H1 (cell line): ENCODE measurements at regions not wholly inside any gene's neighbourhood (a gene's known extent, or its start where the extent isn't known, plus 50 kb on each side); places are given as distances from the start of the nearest gene placed in this dataset.

Experiments
- CTCF ChIA-PET: fragments of 300-600 bp; sonication (Branson Sonifier 250); formaldehyde crosslinking; loops from one replicate; lab custom pipeline; 2021; ENCODE audit not compliant: partially characterized antibody; lab: Charles Lee
- POLR2A ChIA-PET: fragments of 300-600 bp; sonication (Branson Sonifier 250); formaldehyde crosslinking; loops from one replicate; lab custom pipeline; 2021; ENCODE audit warnings: inconsistent platforms; ENCODE audit not compliant: partially characterized antibody; lab: Charles Lee
- DNase-seq, 2 experiments: peaks; one replicate each; pipeline versions ENCODE4 v3.0.0 to v3.0.0-alpha.2; 2010 to 2022; ENCODE audit warnings: low spot score in 2 of 2, low read depth in 1 of 2, mixed read lengths in 1 of 2
- FAIRE-seq: peaks from 2 replicates; lab custom pipeline; 2011; peaks lifted over from hg19 to GRCh38; lab: Jason Lieb, UNC
- H2AFZ ChIP-seq: 2 replicates; pipeline ENCODE4 v1.8.1; 2012; ENCODE audit warnings: low read length, inconsistent platforms
- H2AK5ac ChIP-seq: 2 replicates; pipeline ENCODE4 v1.6.1; 2013; ENCODE audit warnings: low read depth, low read length
- H2BK120ac ChIP-seq: replicated peaks from 2 replicates; pipeline ENCODE3; 2013; ENCODE audit warnings: low read depth, low read length, inconsistent platforms
- H2BK12ac ChIP-seq: 2 replicates; pipeline ENCODE4 v1.6.1; 2013; ENCODE audit warnings: low read depth, low read length
- H2BK15ac ChIP-seq: 2 replicates; pipeline ENCODE4 v1.6.1; 2013; ENCODE audit warnings: low read length
- H2BK20ac ChIP-seq: 2 replicates; pipeline ENCODE4 v1.6.1; 2013; ENCODE audit warnings: low read length
- H2BK5ac ChIP-seq: 2 replicates; pipeline ENCODE4 v1.6.1; 2013; ENCODE audit warnings: low read depth, low read length
- H3K14ac ChIP-seq: 2 replicates; pipeline ENCODE4 v1.6.1; 2013; ENCODE audit warnings: inconsistent platforms; ENCODE audit not compliant: insufficient read length
- H3K18ac ChIP-seq: 2 replicates; pipeline ENCODE4 v1.6.1; 2013; ENCODE audit warnings: low read length; ENCODE audit errors: extremely low read depth
- H3K23ac ChIP-seq: 2 replicates; pipeline ENCODE4 v1.6.1; 2013; ENCODE audit warnings: inconsistent platforms; ENCODE audit not compliant: insufficient read length
- H3K23me2 ChIP-seq: 2 replicates; pipeline ENCODE4 v1.6.1; 2013; ENCODE audit warnings: low read depth, low read length
- H3K27ac ChIP-seq: 2 replicates; pipeline ENCODE4 v1.6.1; 2011; ENCODE audit warnings: low read depth, low read length, inconsistent platforms
- H3K27me3 ChIP-seq, 4 experiments: replicated peaks in 1 of 4; 1 replicate in 1 of 4; 2 replicates in 3 of 4; pipeline versions ENCODE4 v1.6.1 to v1.8.1; 2011 to 2013; ENCODE audit warnings: low read length in 3 of 4, mild to moderate bottlenecking in 3 of 4, inconsistent platforms in 2 of 4, mixed read lengths in 2 of 4, moderate library complexity in 1 of 4; ENCODE audit not compliant: control insufficient read depth in 3 of 4, insufficient read depth in 3 of 4; ENCODE audit errors: extremely low read depth in 1 of 4
- H3K36me3 ChIP-seq, 4 experiments: 2 replicates each; pipeline versions ENCODE4 v1.6.1 to v1.8.1; 2011 to 2013; ENCODE audit warnings: mild to moderate bottlenecking in 4 of 4, low read length in 3 of 4, moderate library complexity in 2 of 4, control low read depth in 1 of 4, inconsistent platforms in 1 of 4; ENCODE audit not compliant: insufficient read depth in 4 of 4, control insufficient read depth in 2 of 4
- H3K4ac ChIP-seq: replicated peaks from 2 replicates; pipeline ENCODE3; 2013; ENCODE audit warnings: low read length, low read depth, mixed read lengths, inconsistent platforms; ENCODE audit not compliant: insufficient read length
- H3K4me1 ChIP-seq, 4 experiments: replicated peaks in 1 of 4; 1 replicate in 1 of 4; 2 replicates in 3 of 4; pipeline versions ENCODE4 v1.6.1 to v1.8.1; 2011 to 2013; ENCODE audit warnings: low read length in 3 of 4, inconsistent platforms in 2 of 4, mixed read lengths in 1 of 4; ENCODE audit not compliant: insufficient read depth in 4 of 4, control insufficient read depth in 3 of 4
- H3K4me2 ChIP-seq, 2 experiments: 2 replicates each; pipeline versions ENCODE4 v1.6.1 to v1.8.1; 2011 to 2013; ENCODE audit warnings: low read depth in 2 of 2, low read length in 2 of 2, control low read depth in 1 of 2, inconsistent platforms in 1 of 2, mild to moderate bottlenecking in 1 of 2; ENCODE audit not compliant: insufficient read depth in 1 of 2
- H3K4me3 ChIP-seq, 4 experiments: fragments of 200-600, 300-600 bp in 1 of 4; sonication (generic), shearing (Covaris generic), sonication (Bioruptor Twin) in 1 of 4; 2 replicates each; pipeline versions ENCODE4 v1.5.1 to v1.8.1; 2011 to 2016; ENCODE audit warnings: low read length in 4 of 4, low read depth in 3 of 4, control low read depth in 2 of 4, inconsistent platforms in 2 of 4, mild to moderate bottlenecking in 2 of 4, mixed read lengths in 1 of 4, moderate library complexity in 1 of 4; ENCODE audit not compliant: insufficient read depth in 2 of 4; ENCODE audit errors: extremely low read depth in 1 of 4
- H3K56ac ChIP-seq: replicated peaks from 2 replicates; pipeline ENCODE3; 2013; ENCODE audit warnings: low read depth, mild to moderate bottlenecking, mixed read lengths, low read length, inconsistent platforms; ENCODE audit not compliant: insufficient read length
- H3K79me1 ChIP-seq: 2 replicates; pipeline ENCODE4 v1.6.1; 2013; ENCODE audit warnings: low read depth, low read length, control low read depth
- H3K79me2 ChIP-seq, 2 experiments: 2 replicates each; pipeline versions ENCODE4 v1.6.1 to v1.8.1; 2012 to 2013; ENCODE audit warnings: low read length in 2 of 2, mild to moderate bottlenecking in 2 of 2, inconsistent platforms in 1 of 2; ENCODE audit not compliant: insufficient read depth in 2 of 2, control insufficient read depth in 1 of 2
- H3K9ac ChIP-seq, 4 experiments: replicated peaks in 1 of 4; 1 replicate in 1 of 4; 2 replicates in 3 of 4; pipeline versions ENCODE4 v1.6.1 to v1.8.1; 2011 to 2013; ENCODE audit warnings: low read depth in 3 of 4, low read length in 3 of 4, control low read depth in 2 of 4, mild to moderate bottlenecking in 2 of 4, moderate library complexity in 2 of 4, inconsistent platforms in 1 of 4; ENCODE audit errors: extremely low read depth in 1 of 4
- H3K9me3 ChIP-seq, 2 experiments: 2 replicates each; pipeline versions ENCODE4 v1.6.1 to v1.8.1; 2012 to 2013; ENCODE audit warnings: mild to moderate bottlenecking in 2 of 2, moderate library complexity in 2 of 2, control low read depth in 1 of 2, inconsistent platforms in 1 of 2, low read depth in 1 of 2, low read length in 1 of 2, mixed read lengths in 1 of 2; ENCODE audit not compliant: insufficient read depth in 2 of 2
- H4K20me1 ChIP-seq, 2 experiments: replicated peaks in 1 of 2; 2 replicates each; pipeline versions ENCODE3 to v1.8.1; 2011 to 2013; ENCODE audit warnings: inconsistent platforms in 2 of 2, low read length in 2 of 2, mild to moderate bottlenecking in 1 of 2; ENCODE audit not compliant: insufficient read depth in 2 of 2, control insufficient read depth in 1 of 2
- H4K5ac ChIP-seq: 2 replicates; pipeline ENCODE4 v1.6.1; 2013; ENCODE audit warnings: low read length, low read depth, mixed read lengths, inconsistent platforms; ENCODE audit not compliant: insufficient read length
- H4K8ac ChIP-seq: 2 replicates; pipeline ENCODE4 v1.8.0; 2013; ENCODE audit warnings: mild to moderate bottlenecking, moderate library complexity, low read length, inconsistent platforms; ENCODE audit not compliant: insufficient read depth; ENCODE audit errors: extremely low read depth
- H4K91ac ChIP-seq: replicated peaks from 2 replicates; pipeline ENCODE3; 2013; ENCODE audit warnings: low read length, mixed read lengths, inconsistent platforms; ENCODE audit not compliant: insufficient read length
- ASH2L ChIP-seq: fragments of 200-600, 300-600 bp; sonication (generic); IDR thresholded peaks from one replicate; pipeline ENCODE4 v1.7.1; 2017; ENCODE audit warnings: low read length
- CEBPB ChIP-seq: IDR thresholded peaks from 2 replicates; pipeline ENCODE4 v1.6.1; 2012; ENCODE audit warnings: low read depth, low read length
- CREB1 ChIP-seq: IDR thresholded peaks from 2 replicates; pipeline ENCODE4 v1.6.1; 2012; ENCODE audit warnings: inconsistent platforms
- GABPA ChIP-seq: IDR thresholded peaks from 2 replicates; pipeline ENCODE4 v1.6.1; 2011; ENCODE audit warnings: mild to moderate bottlenecking, low read length, moderate library complexity, borderline replicate concordance; ENCODE audit not compliant: insufficient read depth
- HDAC2 ChIP-seq, 2 experiments: fragments of 300-600 bp in 1 of 2; sonication (generic) in 1 of 2; IDR thresholded peaks; 2 replicates each; pipeline ENCODE4 v1.6.1; 2011 to 2012; ENCODE audit warnings: low read depth in 2 of 2, low read length in 2 of 2, mild to moderate bottlenecking in 2 of 2, moderate library complexity in 2 of 2, borderline replicate concordance in 1 of 2, inconsistent platforms in 1 of 2
- JUN ChIP-seq: IDR thresholded peaks from 2 replicates; pipeline ENCODE4 v1.6.1; 2011; ENCODE audit warnings: low read depth, mild to moderate bottlenecking, improper control_type of control experiment, low read length
- KDM4A ChIP-seq: IDR thresholded peaks from one replicate; pipeline ENCODE4 v1.7.1; 2012; ENCODE audit warnings: low read depth, mild to moderate bottlenecking, moderate library complexity, low read length, inconsistent platforms; ENCODE audit not compliant: severe bottlenecking
- NRF1 ChIP-seq: IDR thresholded peaks from 2 replicates; pipeline ENCODE4 v1.6.1; 2011; ENCODE audit warnings: mild to moderate bottlenecking, low read depth, low read length, improper control_type of control experiment
- POLR2A ChIP-seq, 2 experiments: IDR thresholded peaks; 1 replicate in 1 of 2; 2 replicates in 1 of 2; pipeline ENCODE4 v1.6.1; 2011; ENCODE audit warnings: low read depth in 2 of 2, low read length in 2 of 2, mild to moderate bottlenecking in 2 of 2; ENCODE audit errors: control extremely low read depth in 1 of 2
- RBBP5 ChIP-seq: IDR thresholded peaks from 2 replicates; pipeline ENCODE4 v1.7.1; 2012; ENCODE audit warnings: low read depth, mild to moderate bottlenecking, inconsistent platforms, low read length, moderate library complexity, borderline replicate concordance
- TF ChIP-seq, protein P1 (sequence below): IDR thresholded peaks from 2 replicates; pipeline ENCODE4 v1.6.1; 2012; ENCODE audit warnings: inconsistent platforms

DNA sequence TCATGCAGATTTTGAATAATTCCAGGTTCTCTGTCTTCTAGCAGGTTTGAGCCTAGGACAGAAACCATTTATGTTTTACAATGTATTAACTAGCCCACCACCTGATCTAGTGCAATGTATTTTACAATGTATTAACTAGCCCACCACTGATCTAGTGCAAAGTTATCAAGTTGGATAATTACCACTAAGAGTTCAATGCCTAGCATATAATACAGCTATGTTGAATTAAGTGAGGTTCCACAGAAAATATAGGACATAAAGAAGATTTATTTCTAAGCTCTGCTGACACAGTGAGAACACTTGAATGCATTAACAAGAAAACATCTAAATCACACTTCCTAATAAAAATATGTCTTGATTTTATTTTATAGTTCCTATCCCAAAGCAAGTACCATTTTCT, 854.6 kb upstream of the NEGR1 start:
- no peak for FAIRE-seq
- no peaks in the 10 kb centered on the region for H3K27me3 ChIP-seq
- no peaks in the 10 kb centered on the region for H3K4me1 ChIP-seq
- no peak overlapping the region for H3K27ac ChIP-seq
- H3K23me2 ChIP-seq: no peaks in the 10 kb centered on the region
- no peak overlapping the region for H2AK5ac ChIP-seq
- no peak overlapping the region for H4K5ac ChIP-seq
- no peak overlapping the region for H3K18ac ChIP-seq
- H2BK12ac ChIP-seq: no peak overlapping the region
- H4K20me1 ChIP-seq: no peaks in the 10 kb centered on the region
- no peak for TF ChIP-seq ASH2L
- TF ChIP-seq KDM4A: no peak
- TF ChIP-seq POLR2A (IDR thresholded peaks at IDR 0.05; ENCODE audit: control extremely low read depth in 1 of 2, low read depth in 2 of 2, low read length in 2 of 2): no peak
- no peak for TF ChIP-seq RBBP5
- no peak for TF ChIP-seq CEBPB
- no peak for TF ChIP-seq NRF1
- TF ChIP-seq JUN: no peak
- no peak for TF ChIP-seq CREB1
- TF ChIP-seq, protein P1, sequence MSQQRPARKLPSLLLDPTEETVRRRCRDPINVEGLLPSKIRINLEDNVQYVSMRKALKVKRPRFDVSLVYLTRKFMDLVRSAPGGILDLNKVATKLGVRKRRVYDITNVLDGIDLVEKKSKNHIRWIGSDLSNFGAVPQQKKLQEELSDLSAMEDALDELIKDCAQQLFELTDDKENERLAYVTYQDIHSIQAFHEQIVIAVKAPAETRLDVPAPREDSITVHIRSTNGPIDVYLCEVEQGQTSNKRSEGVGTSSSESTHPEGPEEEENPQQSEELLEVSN: no peak
- TF ChIP-seq GABPA: no peak
- no peak for TF ChIP-seq HDAC2 (IDR thresholded peaks at IDR 0.05; ENCODE audit: borderline replicate concordance in 1 of 2, low read depth in 2 of 2, low read length in 2 of 2)
- H3K79me1 ChIP-seq: no peaks in the 10 kb centered on the region
- no peak overlapping the region for H4K91ac ChIP-seq
- no peak overlapping the region for H3K4ac ChIP-seq
- POLR2A ChIA-PET: no interaction called here
- no peak overlapping the region for H4K8ac ChIP-seq
- H3K9me3 ChIP-seq: no peaks in the 10 kb centered on the region
- no peak for DNase-seq
- no peak overlapping the region for H3K56ac ChIP-seq
- no peak overlapping the region for H3K9ac ChIP-seq
- no peak overlapping the region for H2BK5ac ChIP-seq
- no peak overlapping the region for H3K14ac ChIP-seq
- no peaks in the 10 kb centered on the region for H3K79me2 ChIP-seq
- H3K4me3 ChIP-seq: no peak overlapping the region
- no peak overlapping the region for H2AFZ ChIP-seq
- no peak overlapping the region for H3K4me2 ChIP-seq
- H3K23ac ChIP-seq: no peak overlapping the region
- peaks cover 0 to 2% (median 0%) of the 10 kb centered on the region in 4 experiments; a peak in 2 of 8 replicates for H3K36me3 ChIP-seq
- CTCF ChIA-PET: interaction anchor here (1.2 kb wide), 1 partner anchor 69 kb away, joined by 5 read pairs; no protein-coding TSS in a partner anchor
- H2BK15ac ChIP-seq: no peak overlapping the region
- no peak overlapping the region for H2BK20ac ChIP-seq
- H2BK120ac ChIP-seq: no peak overlapping the region
